SU-DHL-6 (cell line): ENCODE measurements at regions not wholly inside any gene's neighbourhood (a gene's known extent, or its start where the extent isn't known, plus 50 kb on each side); places are given as distances from the start of the nearest gene placed in this dataset.
"Not testable (repeated sequence)": the region's sequence is repeated elsewhere in the genome, so short reads cannot be mapped to it uniquely, and the experiment has no call there.

Source experiments
- CTCF ChIP-seq: fragments of 200-600 bp; sonication (generic); IDR thresholded peaks from one replicate; pipeline ENCODE4 v1.5.1; 2017; ENCODE audit warnings: antibody characterized with exemption, mild to moderate bottlenecking, low read length, moderate library complexity; ENCODE audit not compliant: insufficient read depth, poor library complexity, severe bottlenecking
- EZH2phosphoT487 ChIP-seq: fragments of 200-600 bp; sonication (generic), shearing (Covaris generic); conservative IDR thresholded peaks from 2 replicates; pipeline ENCODE4 v1.6.1; 2018; ENCODE audit warnings: mild to moderate bottlenecking, antibody characterized with exemption, low read length, moderate library complexity, mixed read lengths

- TF ChIP-seq CTCF, EZH2phosphoT487: not testable (repeated sequence)
Observed at GRCh38 chr15:56791521-56791920, 58.2 kb upstream of the ZNF280D start.
